ENCODE measurements at regions not wholly inside any gene's neighbourhood (a gene's known extent, or its start where the extent isn't known, plus 50 kb on each side); places are given as distances from the start of the nearest gene placed in this dataset.

GRCh38 chr18:56100090-56100722, 512.2 kb upstream of the TCF4 start:
- no peak overlapping the region for H3K9ac ChIP-seq (ENCODE audit: low read length)
- H3K27me3 ChIP-seq (ENCODE audit: control insufficient read depth, insufficient read depth, low read length): no peaks in the 10 kb centered on the region

GRCh38 chr18:56097621-56098020, 509.6 kb upstream of the TCF4 start:
- no peaks in the 10 kb centered on the region for H3K4me1 ChIP-seq (ENCODE audit: control insufficient read depth, insufficient read depth, low read length)
- no peak overlapping the region for H3K4me3 ChIP-seq (ENCODE audit: low read length)
- H3K27ac ChIP-seq (ENCODE audit: low read depth, low read length): no peak overlapping the region
- H3K9ac ChIP-seq (ENCODE audit: low read length): no peak overlapping the region
- no peaks in the 10 kb centered on the region for H3K27me3 ChIP-seq (ENCODE audit: control insufficient read depth, insufficient read depth, low read length)
- H3K36me3 ChIP-seq (ENCODE audit: control insufficient read depth, insufficient read depth, low read length): no peaks in the 10 kb centered on the region

More at GRCh38 chr18:56100090-56100722, 512.2 kb upstream of the TCF4 start:
- Histone ChIP-seq H3K4me1 (ENCODE audit: control insufficient read depth, insufficient read depth, low read length) (no peaks in the 10 kb centered on the region), H3K36me3 (ENCODE audit: control insufficient read depth, insufficient read depth, low read length) (no peaks in the 10 kb centered on the region), H3K4me3 (ENCODE audit: low read length) (no peak overlapping the region), H3K27ac (ENCODE audit: low read depth, low read length) (no peak overlapping the region)

GRCh38 chr18:56096861-56097260, 508.9 kb upstream of the TCF4 start:
- Histone ChIP-seq H3K36me3 (ENCODE audit: control insufficient read depth, insufficient read depth, low read length) (no peaks in the 10 kb centered on the region), H3K27me3 (ENCODE audit: control insufficient read depth, insufficient read depth, low read length) (no peaks in the 10 kb centered on the region), H3K4me3 (ENCODE audit: low read length) (no peak overlapping the region), H3K9ac (ENCODE audit: low read length) (no peak overlapping the region), H3K27ac (ENCODE audit: low read depth, low read length) (no peak overlapping the region), H3K4me1 (ENCODE audit: control insufficient read depth, insufficient read depth, low read length) (no peaks in the 10 kb centered on the region)

GRCh38 chr18:56089612-56090258, 501.7 kb upstream of the TCF4 start:
- Histone ChIP-seq H3K27me3 (ENCODE audit: control insufficient read depth, insufficient read depth, low read length) (no peaks in the 10 kb centered on the region), H3K4me1 (ENCODE audit: control insufficient read depth, insufficient read depth, low read length) (no peaks in the 10 kb centered on the region), H3K27ac (ENCODE audit: low read depth, low read length) (no peak overlapping the region), H3K36me3 (ENCODE audit: control insufficient read depth, insufficient read depth, low read length) (no peaks in the 10 kb centered on the region), H3K4me3 (ENCODE audit: low read length) (no peak overlapping the region), H3K9ac (ENCODE audit: low read length) (no peak overlapping the region)

- no peak overlapping the region for H3K9ac ChIP-seq (ENCODE audit: low read length)
- H3K36me3 ChIP-seq (ENCODE audit: control insufficient read depth, insufficient read depth, low read length): no peaks in the 10 kb centered on the region
- no peak overlapping the region for H3K27ac ChIP-seq (ENCODE audit: low read depth, low read length)
- H3K4me3 ChIP-seq (ENCODE audit: low read length): no peak overlapping the region
- H3K27me3 ChIP-seq (ENCODE audit: control insufficient read depth, insufficient read depth, low read length): no peaks in the 10 kb centered on the region
- H3K4me1 ChIP-seq (ENCODE audit: control insufficient read depth, insufficient read depth, low read length): no peaks in the 10 kb centered on the region
These were observed 498.8 kb upstream of the TCF4 start for GRCh38 chr18:56086786-56087185.

GRCh38 chr18:56086176-56086575, 498.2 kb upstream of the TCF4 start:
- H3K36me3 ChIP-seq (ENCODE audit: control insufficient read depth, insufficient read depth, low read length): no peaks in the 10 kb centered on the region
- no peak overlapping the region for H3K27ac ChIP-seq (ENCODE audit: low read depth, low read length)
- H3K9ac ChIP-seq (ENCODE audit: low read length): no peak overlapping the region

GRCh38 chr18:56085551-56085950, 497.6 kb upstream of the TCF4 start:
- no peaks in the 10 kb centered on the region for H3K4me1 ChIP-seq (ENCODE audit: control insufficient read depth, insufficient read depth, low read length)
- H3K4me3 ChIP-seq (ENCODE audit: low read length): no peak overlapping the region
- no peak overlapping the region for H3K27ac ChIP-seq (ENCODE audit: low read depth, low read length)

More at GRCh38 chr18:56086176-56086575, 498.2 kb upstream of the TCF4 start:
- Histone ChIP-seq H3K4me3 (ENCODE audit: low read length) (no peak overlapping the region), H3K4me1 (ENCODE audit: control insufficient read depth, insufficient read depth, low read length) (no peaks in the 10 kb centered on the region), H3K27me3 (ENCODE audit: control insufficient read depth, insufficient read depth, low read length) (no peaks in the 10 kb centered on the region)

GRCh38 chr18:56083523-56084287, 495.7 kb upstream of the TCF4 start:
- Histone ChIP-seq H3K27me3 (ENCODE audit: control insufficient read depth, insufficient read depth, low read length) (no peaks in the 10 kb centered on the region), H3K4me3 (ENCODE audit: low read length) (no peak overlapping the region), H3K27ac (ENCODE audit: low read depth, low read length) (no peak overlapping the region), H3K4me1 (ENCODE audit: control insufficient read depth, insufficient read depth, low read length) (no peaks in the 10 kb centered on the region), H3K9ac (ENCODE audit: low read length) (no peak overlapping the region), H3K36me3 (ENCODE audit: control insufficient read depth, insufficient read depth, low read length) (no peaks in the 10 kb centered on the region)

More at GRCh38 chr18:56085551-56085950, 497.6 kb upstream of the TCF4 start:
- no peaks in the 10 kb centered on the region for H3K27me3 ChIP-seq (ENCODE audit: control insufficient read depth, insufficient read depth, low read length)
- no peaks in the 10 kb centered on the region for H3K36me3 ChIP-seq (ENCODE audit: control insufficient read depth, insufficient read depth, low read length)
- H3K9ac ChIP-seq (ENCODE audit: low read length): no peak overlapping the region

- Histone ChIP-seq H3K27me3 (ENCODE audit: control insufficient read depth, insufficient read depth, low read length) (no peaks in the 10 kb centered on the region), H3K4me3 (ENCODE audit: low read length) (no peak overlapping the region), H3K9ac (ENCODE audit: low read length) (no peak overlapping the region), H3K36me3 (ENCODE audit: control insufficient read depth, insufficient read depth, low read length) (no peaks in the 10 kb centered on the region), H3K4me1 (ENCODE audit: control insufficient read depth, insufficient read depth, low read length) (no peaks in the 10 kb centered on the region), H3K27ac (ENCODE audit: low read depth, low read length) (no peak overlapping the region)
These were observed 495.1 kb upstream of the TCF4 start for GRCh38 chr18:56083097-56083521.

GRCh38 chr18:56076723-56077122, 488.7 kb upstream of the TCF4 start:
- no peak overlapping the region for H3K4me3 ChIP-seq (ENCODE audit: low read length)
- no peak overlapping the region for H3K9ac ChIP-seq (ENCODE audit: low read length)
- H3K27ac ChIP-seq (ENCODE audit: low read depth, low read length): no peak overlapping the region
- no peaks in the 10 kb centered on the region for H3K36me3 ChIP-seq (ENCODE audit: control insufficient read depth, insufficient read depth, low read length)
- H3K4me1 ChIP-seq (ENCODE audit: control insufficient read depth, insufficient read depth, low read length): no peaks in the 10 kb centered on the region
- H3K27me3 ChIP-seq (ENCODE audit: control insufficient read depth, insufficient read depth, low read length): no peaks in the 10 kb centered on the region

- H3K4me3 ChIP-seq (ENCODE audit: low read length): no peak overlapping the region
- H3K4me1 ChIP-seq (ENCODE audit: control insufficient read depth, insufficient read depth, low read length): no peaks in the 10 kb centered on the region
- no peaks in the 10 kb centered on the region for H3K27me3 ChIP-seq (ENCODE audit: control insufficient read depth, insufficient read depth, low read length)
- no peaks in the 10 kb centered on the region for H3K36me3 ChIP-seq (ENCODE audit: control insufficient read depth, insufficient read depth, low read length)
- H3K27ac ChIP-seq (ENCODE audit: low read depth, low read length): no peak overlapping the region
- H3K9ac ChIP-seq (ENCODE audit: low read length): no peak overlapping the region
These were observed 480.7 kb upstream of the TCF4 start for GRCh38 chr18:56068701-56069100.

GRCh38 chr18:56067969-56068671, 480.1 kb upstream of the TCF4 start:
- Histone ChIP-seq H3K4me1 (ENCODE audit: control insufficient read depth, insufficient read depth, low read length) (no peaks in the 10 kb centered on the region), H3K9ac (ENCODE audit: low read length) (no peak overlapping the region), H3K36me3 (ENCODE audit: control insufficient read depth, insufficient read depth, low read length) (no peaks in the 10 kb centered on the region), H3K27me3 (ENCODE audit: control insufficient read depth, insufficient read depth, low read length) (no peaks in the 10 kb centered on the region), H3K4me3 (ENCODE audit: low read length) (no peak overlapping the region), H3K27ac (ENCODE audit: low read depth, low read length) (no peak overlapping the region)

Data from rectal smooth muscle tissue (tissue), 1 donor.